GM21515 (cell line): ENCODE measurements at regions not wholly inside any gene's neighbourhood (a gene's known extent, or its start where the extent isn't known, plus 50 kb on each side); places are given as distances from the start of the nearest gene placed in this dataset.

Experiments
- ATAC-seq: cut with Tn5 transposase; IDR thresholded peaks from one replicate; pipeline ENCODE4 v1.9.1; 2021; ENCODE audit not compliant: unreplicated experiment

DNA sequence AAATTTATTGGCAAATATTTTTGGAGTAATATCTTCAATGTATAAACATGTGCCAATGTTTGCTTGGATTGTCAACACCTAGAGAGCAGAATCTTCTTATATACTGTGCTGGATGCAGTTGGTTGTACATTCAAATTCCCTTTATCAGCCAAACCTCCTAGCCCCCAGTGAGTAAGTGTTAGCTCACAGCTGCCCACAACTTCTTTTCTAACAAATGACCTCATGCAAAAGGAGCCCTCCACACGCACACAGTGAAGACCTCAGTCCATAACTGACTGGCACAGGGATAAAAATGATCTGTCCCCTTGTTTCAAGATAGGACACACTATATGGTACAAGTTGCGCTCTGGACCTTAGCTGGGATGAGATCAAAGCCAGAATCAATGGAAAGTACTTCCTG, 458.0 kb upstream of the NWD2 start:
- ATAC-seq, result no peak

DNA sequence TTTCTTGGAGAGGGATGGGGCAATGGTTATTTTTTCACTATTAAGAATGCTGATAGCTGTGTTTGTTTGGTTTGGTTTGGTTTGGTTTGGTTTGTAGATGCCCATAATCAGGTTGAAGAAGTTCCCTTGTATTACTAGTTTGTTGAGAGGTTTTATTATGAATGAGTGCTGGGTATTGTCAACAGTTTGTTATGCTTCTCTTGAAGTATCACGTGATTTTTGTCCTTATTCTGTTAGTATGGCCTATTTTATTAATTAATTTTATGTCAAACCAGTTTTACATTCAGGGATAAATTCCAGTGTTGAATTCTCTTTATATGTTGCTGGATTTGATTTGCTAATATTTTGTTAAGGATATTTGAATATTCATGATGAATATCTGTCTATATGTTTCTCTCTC, 449.8 kb upstream of the NWD2 start:
- no peak for ATAC-seq

DNA sequence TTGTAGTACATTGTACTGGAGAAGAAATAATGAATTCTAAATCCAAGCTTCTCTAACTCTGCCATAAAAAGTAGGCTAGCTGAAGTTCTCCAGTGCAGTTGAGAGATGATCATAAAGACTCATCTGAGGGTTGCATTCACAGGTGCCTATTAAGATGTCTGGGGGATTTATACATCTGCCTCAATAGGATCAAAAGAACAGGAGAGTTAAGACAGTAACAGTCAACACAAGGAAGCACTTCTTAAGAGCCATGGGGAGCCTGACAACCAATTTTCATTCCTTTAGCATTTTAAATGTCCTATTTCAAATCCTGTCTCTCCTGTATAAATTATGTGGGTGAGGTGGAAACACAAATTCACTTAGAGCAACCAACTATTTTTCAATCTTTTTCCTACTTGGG, 432.4 kb upstream of the NWD2 start:
- no peak for ATAC-seq

DNA sequence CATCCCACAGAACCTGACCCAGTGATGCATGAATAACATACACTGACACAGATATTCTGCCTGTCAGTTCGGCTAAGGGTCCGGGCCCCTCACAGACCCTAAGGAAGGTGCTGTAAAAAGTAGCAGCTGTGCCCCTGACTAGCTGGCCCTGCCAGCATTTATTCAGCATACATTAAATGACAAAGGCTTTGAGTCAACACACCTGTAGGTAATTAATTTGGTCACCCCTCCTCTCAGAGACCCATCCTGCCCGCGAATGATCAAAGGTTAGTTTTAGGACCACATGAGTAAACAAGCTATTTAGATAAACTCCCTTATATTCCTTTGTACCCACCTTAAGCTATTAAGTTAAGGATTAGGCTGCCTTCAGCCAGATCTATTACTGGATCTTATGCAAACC, 429.0 kb upstream of the NWD2 start:
- ATAC-seq, result no peak

DNA sequence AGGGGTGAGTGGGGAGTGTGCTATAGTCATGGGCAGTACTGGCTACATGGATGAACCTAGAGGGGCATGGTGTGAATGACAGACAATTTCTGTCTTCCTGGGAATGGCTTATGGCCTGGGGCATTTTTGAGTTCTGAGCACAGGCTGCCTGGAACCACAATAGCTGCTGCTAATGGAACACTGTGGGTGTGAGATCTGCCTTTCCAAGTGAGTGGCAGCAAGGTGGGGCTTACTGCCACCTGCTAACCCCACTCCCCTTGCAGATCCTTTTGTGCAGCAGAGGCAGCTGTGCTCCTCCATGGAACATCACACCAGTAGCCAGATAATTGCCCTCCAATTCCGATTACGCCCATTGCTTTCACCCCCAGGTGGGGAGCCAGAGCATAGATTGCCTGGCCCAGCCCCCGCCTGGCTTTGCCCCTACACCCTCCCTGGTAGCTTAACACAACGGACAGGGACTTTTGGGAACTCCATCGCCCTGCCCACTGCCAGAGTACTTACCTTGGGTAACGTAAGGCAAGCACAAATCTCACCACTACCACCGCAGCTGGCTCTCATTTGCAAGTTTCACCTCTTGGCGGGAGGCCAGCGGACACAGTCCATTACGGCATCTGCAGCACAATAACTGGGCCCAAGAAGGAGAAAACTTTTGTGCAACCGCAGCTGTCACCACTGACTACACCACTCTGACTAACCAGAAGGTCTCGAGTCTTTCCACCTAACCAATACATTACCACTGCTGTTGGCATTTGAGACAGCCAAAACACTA, 421.2 kb upstream of the NWD2 start:
- ATAC-seq, result no peak

DNA sequence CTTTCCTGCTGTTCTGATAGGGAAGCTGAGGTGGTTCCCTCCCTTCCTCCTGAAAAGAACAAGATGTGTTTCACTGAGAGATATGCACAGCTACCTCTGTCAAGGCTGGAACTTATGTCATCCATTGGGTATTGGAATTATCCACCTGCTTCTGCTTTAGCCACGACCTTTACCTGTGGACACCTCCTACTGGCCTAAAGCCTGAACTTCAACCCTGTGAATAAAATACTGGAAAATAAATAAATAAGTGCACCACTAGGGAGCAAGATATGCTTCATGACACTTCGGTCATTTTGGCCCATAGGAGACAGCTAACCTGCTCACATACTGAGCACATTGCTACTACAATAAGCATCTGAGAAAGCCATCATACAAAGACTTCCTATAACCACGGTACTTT, 419.9 kb upstream of the NWD2 start:
- peak; percentile 55 for ATAC-seq

DNA sequence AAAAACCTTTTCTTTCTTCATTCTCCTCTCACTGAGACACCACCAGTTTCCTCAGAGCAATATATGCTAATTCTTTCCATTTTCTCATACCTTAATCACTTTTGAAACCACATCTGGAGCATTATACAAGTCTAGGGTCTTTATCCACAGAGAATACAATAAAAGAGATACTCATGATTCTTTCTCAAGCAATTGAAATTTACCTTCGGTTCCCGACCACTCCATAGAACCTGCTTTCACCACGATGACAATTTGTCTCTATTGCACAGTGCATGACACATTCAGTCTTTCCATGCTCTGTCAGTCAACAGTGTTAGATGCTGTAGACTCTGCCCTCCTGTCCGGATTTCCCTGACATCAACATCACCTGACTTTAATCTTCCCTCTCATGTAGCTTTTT, 409.3 kb upstream of the NWD2 start:
- no peak for ATAC-seq

DNA sequence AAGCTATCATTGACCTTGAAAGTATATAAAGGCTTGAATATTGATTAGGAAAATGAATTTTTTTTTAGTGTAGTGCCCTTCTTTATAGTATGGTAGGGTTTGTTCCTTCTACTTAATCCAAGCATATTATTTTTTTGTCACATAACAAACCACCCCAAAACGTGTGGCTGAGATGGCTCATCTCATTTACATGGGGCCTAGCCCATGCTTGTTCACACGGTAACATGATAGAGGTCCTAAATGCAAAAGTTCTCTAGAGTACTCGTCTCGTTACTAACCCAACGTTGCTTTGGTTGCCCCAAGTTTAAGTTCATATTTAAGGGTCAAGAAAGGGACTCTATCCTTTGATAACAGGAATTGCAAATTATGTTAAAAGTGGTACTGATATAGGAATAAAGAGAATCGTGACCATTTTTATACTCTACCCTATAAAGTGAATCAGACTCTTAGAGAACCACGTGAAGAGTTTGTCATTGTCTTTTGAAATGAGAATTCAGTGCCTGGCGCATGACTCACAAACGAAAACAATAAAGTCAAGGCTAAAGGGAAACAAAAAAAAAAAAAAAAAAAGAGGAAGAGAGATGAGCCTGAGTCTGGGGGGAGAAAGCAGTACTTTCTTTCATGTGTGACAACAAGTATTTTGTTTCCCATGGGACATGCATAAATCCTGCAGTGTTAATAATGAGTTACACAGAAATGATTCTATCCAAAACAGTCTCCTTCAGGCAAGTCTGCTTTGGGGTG, 402.8 kb upstream of the NWD2 start:
- ATAC-seq, result peak; percentile 76

DNA sequence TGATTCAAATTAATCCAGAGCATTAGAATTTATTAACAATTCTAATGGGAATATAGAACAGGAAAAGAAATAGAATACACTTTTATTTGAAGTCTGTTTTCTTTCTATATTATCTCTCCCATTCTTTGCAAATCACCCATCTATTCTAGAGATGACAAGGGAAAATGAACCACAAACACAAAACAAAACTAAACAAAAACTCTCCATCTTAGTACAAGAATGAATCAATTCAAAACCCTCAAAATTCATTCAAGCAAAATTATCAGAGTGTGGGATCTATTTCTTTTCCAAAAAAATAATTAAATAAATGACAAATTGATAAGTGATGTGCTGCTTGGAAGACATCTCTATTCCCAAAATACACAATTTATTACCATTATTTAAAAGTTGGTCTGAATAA, 400.1 kb upstream of the NWD2 start:
- ATAC-seq, result no peak

DNA sequence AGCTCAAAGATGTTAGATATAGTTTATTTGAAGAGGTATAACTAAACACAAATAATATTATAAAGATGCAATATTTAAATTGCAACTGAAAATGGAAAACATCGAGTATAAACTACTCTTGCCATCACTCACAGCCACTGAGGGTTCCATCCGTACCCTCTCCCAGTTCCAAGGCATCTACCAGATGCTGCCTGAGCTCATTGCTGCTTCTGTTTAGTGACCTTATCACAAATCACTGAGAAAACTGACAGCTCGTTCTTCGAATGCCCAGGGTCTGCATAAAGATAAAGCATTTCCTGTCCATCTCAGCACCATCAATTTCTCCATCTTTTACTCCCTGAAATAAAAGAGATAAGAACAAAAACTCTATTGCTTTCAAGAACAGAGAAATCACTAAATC, 391.7 kb upstream of the NWD2 start:
- no peak for ATAC-seq

DNA sequence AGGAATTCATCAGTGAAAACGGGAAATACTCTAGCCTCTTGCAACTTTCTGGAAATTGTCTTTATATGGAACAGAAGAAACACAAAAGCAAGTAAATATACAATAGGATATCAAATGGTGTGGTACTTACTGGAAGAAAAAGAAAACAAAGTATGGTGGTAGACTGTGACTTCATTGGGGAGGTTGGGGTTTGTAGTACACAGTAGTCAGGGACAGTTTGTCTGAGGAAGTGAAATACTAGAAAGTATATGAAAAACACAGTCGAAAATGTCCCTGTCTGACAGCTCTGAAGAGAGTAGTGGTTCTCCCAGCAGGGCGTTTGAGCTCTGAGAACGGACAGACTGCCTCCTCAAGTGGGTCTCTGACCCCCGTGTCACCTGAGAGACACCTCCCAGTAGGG, 390.0 kb upstream of the NWD2 start:
- no peak for ATAC-seq

DNA sequence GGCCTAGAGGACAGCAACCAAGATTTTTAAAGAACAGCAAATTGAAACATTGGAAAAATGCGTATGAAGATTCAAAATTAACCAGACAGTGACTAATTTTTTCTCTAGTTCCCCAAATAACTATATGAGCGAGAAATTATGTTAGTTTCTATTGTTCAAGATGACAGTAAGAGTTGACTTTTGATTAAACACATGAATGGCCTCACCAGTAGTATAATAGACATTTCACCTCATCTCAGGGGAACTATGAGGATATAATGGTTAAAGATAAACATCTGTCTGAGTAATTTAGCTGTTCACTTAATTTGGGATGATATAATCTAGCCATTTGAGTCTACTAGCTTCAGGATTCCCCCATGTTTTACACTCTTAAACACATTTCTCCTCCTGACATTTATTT, 380.9 kb upstream of the NWD2 start:
- ATAC-seq, result no peak

DNA sequence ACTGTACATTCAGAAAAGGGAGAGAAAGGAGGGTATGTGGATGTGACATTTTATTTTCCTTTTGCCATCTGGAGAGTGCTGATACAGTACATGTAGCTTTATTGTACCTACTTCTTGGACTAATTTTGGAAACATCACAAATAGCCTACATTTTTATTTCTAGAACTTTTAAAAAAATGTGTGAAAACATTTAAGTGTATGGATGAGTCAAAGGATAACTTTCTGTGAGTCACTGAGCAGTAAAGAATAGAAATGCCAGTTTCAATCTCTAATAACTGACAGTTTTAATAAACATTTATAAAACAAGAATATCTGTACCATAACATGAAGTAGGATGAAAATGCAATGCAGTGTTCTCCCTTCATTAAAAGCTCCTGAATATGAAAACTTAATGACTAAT, 374.4 kb upstream of the NWD2 start:
- no peak for ATAC-seq

DNA sequence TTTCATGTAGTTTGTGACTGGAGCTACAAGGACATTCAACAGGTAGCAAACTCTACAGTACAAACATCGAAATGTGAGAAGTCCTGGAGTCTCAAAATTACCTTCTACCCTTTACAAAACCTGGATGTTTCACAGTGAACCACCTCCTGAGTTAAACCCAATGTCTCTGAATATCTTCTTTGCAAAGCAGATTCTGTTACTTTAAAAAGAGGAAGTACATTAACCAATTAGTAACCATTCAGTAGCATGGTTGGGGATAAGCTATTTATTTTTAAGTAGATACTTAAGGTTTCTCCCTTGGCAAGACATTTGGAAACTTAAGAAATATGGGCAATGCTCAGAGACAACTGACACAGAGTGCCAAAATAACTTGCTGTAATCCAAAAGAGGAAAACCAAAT, 371.9 kb upstream of the NWD2 start:
- ATAC-seq, result no peak

DNA sequence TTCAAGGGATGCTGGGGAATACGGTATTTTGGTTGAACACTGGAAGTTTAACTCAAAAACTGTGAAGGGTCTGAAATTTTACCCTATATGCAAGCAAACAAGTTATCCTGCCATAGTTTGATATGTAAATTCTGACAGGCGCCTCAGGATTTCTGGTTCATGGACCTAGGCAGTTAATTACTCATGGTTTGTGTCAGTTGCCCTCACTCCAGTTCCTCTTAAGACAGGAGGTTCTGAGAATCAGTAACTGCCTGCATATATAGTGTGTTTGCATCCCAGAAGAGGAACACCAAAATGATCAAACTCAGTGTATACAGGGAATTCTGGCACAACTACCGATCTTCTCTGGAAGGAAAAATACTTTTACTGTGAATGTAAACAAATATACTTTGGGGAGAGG, 360.4 kb upstream of the NWD2 start:
- no peak for ATAC-seq

DNA sequence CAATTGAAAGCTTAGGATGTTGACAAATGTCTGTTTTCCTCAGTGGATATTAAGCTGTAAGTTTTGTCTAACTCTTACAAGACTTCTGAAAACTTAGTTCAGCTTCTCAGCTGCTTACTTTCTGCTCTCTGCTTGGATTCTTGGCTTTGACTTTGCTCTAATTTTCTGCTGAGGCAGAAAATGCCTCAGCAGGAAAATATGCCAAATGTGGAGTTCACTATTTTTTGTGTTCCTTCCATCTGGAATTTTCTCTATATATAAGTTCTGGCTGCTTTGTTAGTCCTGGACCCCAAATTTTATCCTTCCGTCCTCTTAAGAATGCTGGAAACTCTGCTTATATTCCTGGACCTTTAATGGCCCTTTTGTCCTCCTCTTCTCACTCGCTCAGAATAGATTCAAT, 352.6 kb upstream of the NWD2 start:
- no peak for ATAC-seq

DNA sequence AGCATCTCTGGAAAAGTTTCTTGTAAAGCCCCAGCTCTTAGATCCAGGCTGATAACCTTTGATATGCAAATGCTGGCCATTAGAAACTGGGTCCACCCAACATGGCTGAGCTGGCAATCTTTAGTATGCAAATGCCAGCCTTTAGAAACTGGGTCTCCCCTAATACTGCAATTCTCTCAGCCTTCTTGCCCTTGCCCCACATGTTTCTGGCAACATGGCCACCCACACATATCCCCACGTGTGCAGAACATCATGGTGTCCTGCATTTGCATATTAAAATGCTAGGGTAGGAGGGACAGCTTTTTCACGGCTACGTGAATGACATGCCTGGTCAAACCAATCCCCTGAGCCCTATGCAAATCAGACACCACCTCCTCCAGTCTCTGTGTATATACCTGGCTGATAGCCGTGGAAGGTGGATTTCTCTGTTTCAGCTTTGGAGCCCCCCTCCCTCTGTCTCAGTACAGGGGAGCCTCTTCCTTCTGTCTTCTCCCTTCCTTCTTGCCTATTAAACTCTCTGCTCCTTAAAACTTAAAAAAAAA, 344.0 kb upstream of the NWD2 start:
- no peak for ATAC-seq

DNA sequence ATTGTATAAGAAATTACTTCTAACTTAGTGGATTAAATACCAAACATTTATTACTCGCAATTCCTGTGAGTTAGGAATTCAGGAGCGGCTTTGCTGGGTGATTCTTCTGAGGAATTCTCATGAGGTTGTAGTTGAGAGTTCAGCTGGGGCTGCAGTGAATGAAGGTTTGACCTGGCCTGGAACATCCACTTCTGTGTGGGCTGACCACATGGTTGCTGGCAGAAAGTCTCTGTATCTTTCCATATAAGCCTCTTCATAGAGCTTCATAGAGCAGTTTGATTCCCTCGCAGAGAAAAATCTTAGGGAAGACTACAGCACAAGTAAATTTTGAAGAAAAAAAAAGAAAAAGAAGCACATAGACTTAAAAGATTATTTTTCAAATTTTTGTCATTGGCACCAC, 339.7 kb upstream of the NWD2 start:
- no peak for ATAC-seq

DNA sequence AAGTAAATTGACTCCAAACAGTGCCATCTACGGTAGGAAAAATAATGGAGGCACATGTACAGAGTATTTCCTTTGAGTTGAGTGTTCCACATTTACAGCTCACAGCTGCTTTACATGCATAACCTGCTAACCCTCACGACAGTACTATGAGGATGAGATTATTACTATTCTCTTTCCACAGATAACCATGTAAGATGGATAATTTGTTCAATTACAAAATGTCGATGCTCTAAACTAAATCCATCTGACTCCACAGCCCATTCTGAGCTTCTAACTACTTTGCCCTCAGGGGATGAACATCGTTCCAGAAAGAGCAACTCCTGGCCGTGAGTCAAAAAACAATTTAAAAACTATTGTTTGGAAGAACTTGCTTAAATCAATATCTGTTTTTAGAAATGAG, 330.4 kb upstream of the NWD2 start:
- no peak for ATAC-seq

DNA sequence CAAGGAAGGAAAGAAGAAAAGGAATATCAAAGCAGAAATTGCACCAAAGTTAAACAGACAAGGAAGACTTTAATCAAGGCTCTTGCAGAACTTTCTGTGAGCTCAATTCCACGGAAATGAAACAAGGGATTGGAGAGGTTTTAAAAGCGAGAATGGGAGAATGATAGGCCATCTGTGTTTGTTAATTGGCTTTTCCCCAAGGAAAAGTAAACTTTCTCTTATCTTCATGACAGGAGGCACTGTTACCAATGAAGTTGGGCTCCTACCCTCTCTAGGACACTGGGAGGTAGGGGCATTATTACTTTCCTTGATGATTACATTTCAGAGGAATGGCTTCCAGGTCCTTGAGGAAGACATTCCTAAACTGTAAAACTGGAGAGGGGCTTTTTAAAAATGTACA, 328.8 kb upstream of the NWD2 start:
- no peak for ATAC-seq

DNA sequence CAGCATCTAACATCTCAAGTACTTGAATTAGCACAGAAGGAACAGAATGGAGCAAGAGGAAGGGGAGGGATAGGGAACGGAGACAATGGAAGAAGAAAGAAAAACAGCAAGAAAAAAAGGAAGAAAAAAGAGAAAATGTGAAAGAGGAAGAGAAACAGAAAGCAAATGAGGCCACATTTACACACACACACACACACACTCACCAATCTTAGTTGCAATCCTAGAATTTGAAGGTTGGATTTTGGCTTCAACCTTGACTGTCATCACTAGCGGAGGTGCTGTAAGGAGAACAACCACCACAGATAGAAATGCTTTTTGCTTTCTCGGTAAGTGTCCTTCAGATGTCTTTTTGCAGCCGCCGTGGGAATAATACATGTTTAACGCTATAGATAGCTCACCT, 327.1 kb upstream of the NWD2 start:
- ATAC-seq, result no peak

DNA sequence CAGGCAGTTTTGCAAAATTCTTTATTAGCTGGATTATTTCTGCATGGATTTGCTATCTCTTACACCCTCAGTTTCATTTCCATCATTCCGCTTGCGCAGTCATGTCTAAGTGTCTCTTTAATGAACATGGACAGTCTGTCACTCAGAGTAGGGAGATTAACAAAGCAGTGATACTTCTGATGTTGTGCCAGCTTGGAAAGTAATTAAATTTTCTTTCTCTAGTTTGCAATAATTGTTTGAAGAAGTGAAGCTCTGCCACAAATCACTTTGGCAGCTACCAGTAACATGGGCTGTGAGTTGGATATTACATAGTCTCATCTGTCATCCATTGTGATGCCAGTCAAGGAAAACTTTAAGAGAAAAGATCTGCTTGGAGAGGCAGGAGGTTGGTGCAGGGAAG, 324.8 kb upstream of the NWD2 start:
- no peak for ATAC-seq
